HG02588 (cell line): ENCODE measurements at regions not wholly inside any gene's neighbourhood (a gene's known extent, or its start where the extent isn't known, plus 50 kb on each side); places are given as distances from the start of the nearest gene placed in this dataset.

ENCODE experiments used
- ATAC-seq: cut with Tn5 transposase; IDR thresholded peaks from one replicate; pipeline ENCODE4 v1.9.1; 2021; ENCODE audit warnings: mild to moderate bottlenecking, moderate library complexity; ENCODE audit not compliant: unreplicated experiment

GRCh38 chr13:58594747-58595600 is 963.4 kb downstream of the PCDH17 start:
- no peak for ATAC-seq

GRCh38 chr13:58597552-58597951 is 966.0 kb downstream of the PCDH17 start:
- no peak for ATAC-seq

- ATAC-seq: no peak
Observed at GRCh38 chr13:58598241-58598640, 966.7 kb downstream of the PCDH17 start.

GRCh38 chr13:58611117-58611516 is 979.6 kb downstream of the PCDH17 start:
- ATAC-seq: no peak

- no peak for ATAC-seq
Observed at GRCh38 chr13:58617880-58618665, 986.5 kb downstream of the PCDH17 start.

GRCh38 chr13:58619396-58620113 is 988.0 kb downstream of the PCDH17 start:
- ATAC-seq: no peak

- ATAC-seq: no peak
Observed at GRCh38 chr13:58620176-58620575, 988.6 kb downstream of the PCDH17 start.

- no peak for ATAC-seq
Observed at GRCh38 chr13:58625703-58626389, 994.3 kb downstream of the PCDH17 start.

- no peak for ATAC-seq
Observed at GRCh38 chr13:58630794-58631193, 999.2 kb downstream of the PCDH17 start.

GRCh38 chr13:58633226-58633625 is 1001.7 kb downstream of the PCDH17 start:
- ATAC-seq: no peak

GRCh38 chr13:58655086-58655485 is 1023.5 kb downstream of the PCDH17 start:
- no peak for ATAC-seq

- no peak for ATAC-seq
Observed at GRCh38 chr13:58660826-58661225, 1029.3 kb downstream of the PCDH17 start.

- no peak for ATAC-seq
Observed at GRCh38 chr13:58666331-58666730, 1034.8 kb downstream of the PCDH17 start.

- no peak for ATAC-seq
Observed at GRCh38 chr13:58667096-58667495, 1035.6 kb downstream of the PCDH17 start.

GRCh38 chr13:58680115-58680514 is 1048.6 kb downstream of the PCDH17 start:
- ATAC-seq: no peak

- ATAC-seq: no peak
Observed at GRCh38 chr13:58682616-58683015, 1051.1 kb downstream of the PCDH17 start.

GRCh38 chr13:58687148-58687547 is 1055.6 kb downstream of the PCDH17 start:
- ATAC-seq: no peak

GRCh38 chr13:58698531-58698930 is 1067.0 kb downstream of the PCDH17 start:
- no peak for ATAC-seq

- ATAC-seq: no peak
Observed at GRCh38 chr13:58704953-58705352, 1073.4 kb downstream of the PCDH17 start.

GRCh38 chr13:58706421-58706820 is 1074.9 kb downstream of the PCDH17 start:
- ATAC-seq: no peak

- ATAC-seq: no peak
Observed at GRCh38 chr13:58712191-58712590, 1080.6 kb downstream of the PCDH17 start.
